ENCODE measurements at regions not wholly inside any gene's neighbourhood (a gene's known extent, or its start where the extent isn't known, plus 50 kb on each side); places are given as distances from the start of the nearest gene placed in this dataset.

GRCh38 chr18:75654851-75655751, 227.6 kb upstream of the SMIM21 start:
- DNase-seq = no peak

GRCh38 chr18:75654386-75654785, 226.9 kb upstream of the SMIM21 start:
- DNase-seq = no peak

DNA sequence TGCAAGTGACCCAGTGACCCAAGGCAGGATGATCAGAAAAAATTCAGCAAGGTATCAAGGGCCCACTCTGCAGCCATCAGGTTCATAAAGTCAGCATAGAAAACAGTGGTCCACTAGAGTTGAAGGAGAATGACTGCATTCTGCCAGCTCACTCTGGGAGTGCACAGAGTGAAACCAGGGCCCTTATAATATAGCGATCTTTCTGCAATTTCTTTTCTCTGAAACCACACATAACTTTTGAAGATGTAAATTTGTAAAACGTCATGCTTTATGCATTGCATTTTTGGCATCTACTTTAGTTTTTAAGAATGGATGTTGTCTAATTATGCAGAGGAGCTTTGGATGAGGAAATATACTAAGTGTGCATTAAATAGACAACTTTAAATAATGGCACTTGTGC, 225.0 kb upstream of the SMIM21 start:
- no peak for DNase-seq

DNA sequence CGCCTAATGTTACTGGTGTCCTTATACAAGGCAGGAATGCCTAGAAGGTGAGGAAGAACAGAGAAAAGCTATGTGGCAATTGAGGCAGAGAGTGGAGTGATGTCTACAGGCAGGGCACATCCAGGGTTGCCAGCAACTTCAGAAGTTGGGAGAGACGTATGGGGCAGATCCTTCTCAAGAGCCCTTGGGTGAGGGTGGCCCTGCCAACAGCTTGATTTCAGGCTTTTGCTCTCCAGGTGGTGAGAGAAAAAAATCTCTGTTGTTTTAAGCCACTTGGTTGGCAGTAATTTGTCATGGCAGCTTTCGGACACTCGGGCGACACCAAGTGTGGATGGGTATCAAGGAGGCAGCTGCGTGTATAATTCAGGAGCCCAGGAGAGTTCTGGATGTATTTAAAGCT, 217.4 kb upstream of the SMIM21 start:
- no peak for DNase-seq

- DNase-seq = no peak
Measured at GRCh38 chr18:75643083-75643482, 215.6 kb upstream of the SMIM21 start.

DNA sequence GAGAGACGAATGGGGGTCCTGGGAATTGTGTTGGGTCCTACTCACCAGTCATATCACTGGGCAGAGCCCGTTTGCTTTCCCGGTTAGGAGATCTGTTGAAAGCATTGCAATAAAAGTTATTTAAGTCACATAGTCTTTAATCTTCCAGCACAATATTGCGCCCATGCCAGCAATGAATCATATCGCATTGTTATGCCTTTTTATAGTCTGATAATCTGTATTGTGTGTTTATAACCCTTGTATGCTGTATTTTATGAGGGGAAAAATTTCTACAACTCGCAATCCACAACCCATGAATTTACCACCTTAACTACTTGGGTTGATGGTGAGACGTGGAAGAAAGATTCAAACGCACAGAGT, 211.9 kb upstream of the SMIM21 start:
- DNase-seq = no peak

GRCh38 chr18:75638776-75639471, 211.4 kb upstream of the SMIM21 start:
- DNase-seq = no peak

DNA sequence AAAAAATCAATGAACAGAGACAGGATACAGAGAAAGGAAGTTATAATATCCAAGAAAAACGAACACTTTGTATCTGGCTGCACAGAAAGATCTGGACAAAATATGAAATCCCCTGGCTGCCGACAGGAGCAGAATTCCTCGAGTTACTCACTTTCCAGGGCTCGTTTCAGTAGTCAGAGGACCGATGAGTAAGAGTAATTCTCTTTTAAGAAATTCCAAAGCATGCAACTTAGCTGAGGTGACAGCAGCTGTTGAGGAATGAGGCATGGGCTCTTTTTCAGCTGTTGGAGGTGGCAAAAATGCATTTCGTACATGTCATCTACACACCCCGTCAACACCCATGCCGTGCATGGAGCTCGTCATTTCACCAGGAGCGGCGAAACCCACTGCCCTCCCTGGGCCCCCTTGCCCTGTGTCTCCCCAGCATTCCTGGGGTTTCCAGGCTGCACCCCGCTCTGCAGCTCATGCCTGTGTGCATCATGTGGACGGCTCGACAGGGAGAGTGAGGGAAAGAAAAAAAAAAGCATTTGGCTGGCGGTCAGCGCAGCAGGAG, 210.8 kb upstream of the SMIM21 start:
- DNase-seq = no peak

- no peak for DNase-seq
Measured at GRCh38 chr18:75635096-75635495, 207.6 kb upstream of the SMIM21 start.

DNA sequence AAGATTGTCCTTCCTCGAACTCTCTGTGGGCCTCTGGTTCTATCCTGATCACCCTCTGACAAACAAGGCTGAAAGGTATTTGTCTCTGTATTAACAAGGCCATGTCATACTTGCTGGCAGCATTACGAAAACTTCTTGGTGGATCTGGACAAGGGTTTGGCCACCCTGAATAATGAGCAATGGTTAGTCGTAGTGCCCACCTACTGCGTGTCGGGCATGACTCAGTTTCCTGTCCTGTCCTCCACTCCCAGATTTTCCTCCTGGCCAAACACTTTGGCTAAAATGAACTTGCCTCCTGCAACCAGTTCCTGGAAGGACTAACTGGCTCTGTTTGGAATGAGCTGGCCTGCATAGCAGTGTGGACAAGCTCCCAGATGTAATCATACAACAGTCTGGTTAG, 198.5 kb upstream of the SMIM21 start:
- DNase-seq = no peak

DNA sequence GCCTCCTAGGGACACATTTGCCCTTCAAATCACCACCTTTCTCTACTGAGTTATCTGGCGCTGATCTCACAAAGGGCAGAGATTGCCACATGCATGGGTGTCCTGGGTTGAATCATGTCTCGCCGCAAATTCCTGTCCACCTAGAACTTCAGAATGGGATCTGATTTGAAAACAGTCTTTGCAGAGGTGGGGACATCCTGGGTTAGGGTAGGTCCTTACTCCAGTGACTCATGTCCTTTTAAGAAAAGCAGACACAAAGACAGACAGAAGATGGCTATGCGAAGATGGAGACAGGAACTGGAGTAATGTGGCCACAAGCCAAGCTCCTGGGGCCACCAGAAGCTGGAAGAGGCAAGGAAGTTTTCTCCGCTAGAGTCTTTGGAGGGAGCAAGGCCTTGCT, 197.4 kb upstream of the SMIM21 start:
- DNase-seq = no peak

DNA sequence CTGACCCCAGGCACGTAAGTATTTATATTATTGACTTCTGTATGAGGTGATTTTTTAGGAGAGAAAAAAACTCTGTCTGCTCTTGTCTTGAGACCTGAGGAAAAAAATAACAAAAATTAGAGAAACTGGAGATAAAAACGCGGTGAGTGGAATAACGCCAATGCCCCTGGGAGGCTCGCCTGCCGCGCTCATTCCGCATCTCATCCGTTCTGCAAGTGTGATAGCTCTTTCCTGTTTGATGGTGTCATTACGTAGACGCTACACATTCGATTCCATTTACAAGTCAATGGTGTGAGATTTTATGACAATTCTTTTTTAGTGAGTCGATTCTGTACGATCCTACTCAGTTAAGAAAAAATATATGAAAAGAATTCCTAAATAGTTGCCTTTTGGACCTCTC, 194.3 kb upstream of the SMIM21 start:
- DNase-seq = no peak

GRCh38 chr18:75618146-75618545, 190.6 kb upstream of the SMIM21 start:
- no peak for DNase-seq

GRCh38 chr18:75612456-75612855, 185.0 kb upstream of the SMIM21 start:
- no peak for DNase-seq

DNA sequence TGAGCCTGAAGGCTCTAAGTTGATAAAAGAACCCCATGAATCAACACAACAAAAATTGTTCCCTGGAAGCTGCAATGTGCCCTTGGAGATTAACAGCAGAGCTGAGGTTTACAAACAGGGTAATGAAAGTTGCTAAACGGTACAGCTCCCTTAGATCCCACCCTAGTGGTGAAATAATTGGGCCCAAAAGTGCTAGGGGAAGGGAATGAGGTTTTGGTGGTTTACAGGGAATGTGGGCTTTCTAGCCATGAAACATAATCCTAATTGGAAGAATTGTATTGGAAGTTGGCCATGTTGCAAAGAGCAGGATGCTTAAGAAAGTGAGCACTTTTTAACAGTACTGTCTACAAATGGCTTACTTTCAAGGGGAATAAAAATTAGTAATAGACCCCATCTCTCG, 180.2 kb upstream of the SMIM21 start:
- DNase-seq = no peak

- DNase-seq = no peak
Measured at GRCh38 chr18:75592527-75592926, 165.0 kb upstream of the SMIM21 start.

DNA sequence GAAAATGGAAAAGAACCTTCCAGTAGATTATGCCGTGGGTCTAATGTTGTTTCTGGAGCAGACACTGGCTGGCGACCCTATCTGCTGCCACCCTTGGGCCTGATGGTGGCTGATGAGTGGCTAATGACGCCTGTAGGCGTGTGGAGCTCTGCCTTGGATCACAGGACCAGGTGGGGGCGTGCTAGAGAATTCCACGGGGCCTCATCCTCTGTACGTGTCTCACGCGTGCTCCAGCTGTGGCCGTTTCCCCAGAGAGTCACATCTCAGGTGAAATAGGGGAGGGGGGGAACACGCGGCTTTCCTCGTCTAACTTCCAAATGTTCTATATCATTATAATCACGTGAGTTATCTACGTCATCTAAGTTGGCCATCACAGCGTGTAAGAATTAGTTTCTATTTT, 160.9 kb upstream of the SMIM21 start:
- no peak for DNase-seq

DNA sequence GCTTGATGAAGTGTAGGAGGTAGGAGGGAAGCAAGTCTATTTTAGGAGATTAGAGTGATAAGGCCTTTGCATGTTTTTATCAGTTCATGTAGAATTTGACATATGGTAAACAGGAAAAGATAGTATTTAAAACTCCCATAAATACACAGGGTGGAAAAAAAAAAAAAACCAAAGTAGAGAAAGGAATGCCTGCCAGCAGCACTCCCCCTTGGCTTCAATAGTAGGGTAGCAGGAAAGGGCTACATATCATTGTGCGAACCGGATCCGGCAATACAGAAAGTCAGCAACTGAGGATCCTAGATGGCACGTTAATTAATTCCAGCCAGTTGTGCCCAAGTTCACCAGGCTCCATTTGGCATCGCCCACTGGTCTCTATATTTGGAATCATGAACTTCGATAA, 159.6 kb upstream of the SMIM21 start:
- no peak for DNase-seq

DNA sequence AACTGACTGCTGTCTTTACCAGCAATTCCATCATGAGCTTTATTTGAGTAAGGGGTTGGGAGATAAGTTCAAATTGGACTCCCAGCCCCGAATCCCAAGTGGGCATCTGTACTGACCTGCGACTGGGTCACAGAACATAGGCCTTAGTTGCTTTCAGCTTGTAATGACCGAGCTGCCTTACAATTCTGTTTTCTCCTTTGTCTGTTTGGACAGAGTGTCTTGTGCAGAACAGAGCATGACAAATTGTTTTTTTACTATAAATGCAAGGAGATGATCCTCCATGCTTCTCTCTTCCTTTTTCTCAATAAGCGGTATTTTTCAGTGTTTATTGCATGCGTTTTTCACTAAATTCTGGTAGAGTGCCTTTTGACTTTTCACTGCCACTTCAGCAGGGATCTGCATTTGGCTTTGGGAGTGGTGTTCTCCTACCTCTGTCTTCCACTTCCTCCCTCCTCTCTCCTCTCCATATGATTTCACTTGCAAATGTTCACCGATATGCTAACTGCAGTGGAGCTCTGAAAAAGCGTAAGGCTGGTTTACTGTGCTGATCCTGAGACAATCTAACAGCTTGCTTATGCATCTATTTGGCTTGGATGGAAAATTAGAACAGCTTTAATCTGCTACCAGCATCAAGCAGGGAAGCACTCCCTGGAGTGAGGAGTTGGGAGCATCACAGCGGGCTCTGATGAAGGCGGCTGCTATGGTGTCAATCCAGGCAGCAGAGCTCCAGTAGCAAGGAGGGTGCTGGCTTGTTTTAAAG, 158.8 kb upstream of the SMIM21 start:
- no peak for DNase-seq

GRCh38 chr18:75582940-75583339, 155.4 kb upstream of the SMIM21 start:
- no peak for DNase-seq

DNA sequence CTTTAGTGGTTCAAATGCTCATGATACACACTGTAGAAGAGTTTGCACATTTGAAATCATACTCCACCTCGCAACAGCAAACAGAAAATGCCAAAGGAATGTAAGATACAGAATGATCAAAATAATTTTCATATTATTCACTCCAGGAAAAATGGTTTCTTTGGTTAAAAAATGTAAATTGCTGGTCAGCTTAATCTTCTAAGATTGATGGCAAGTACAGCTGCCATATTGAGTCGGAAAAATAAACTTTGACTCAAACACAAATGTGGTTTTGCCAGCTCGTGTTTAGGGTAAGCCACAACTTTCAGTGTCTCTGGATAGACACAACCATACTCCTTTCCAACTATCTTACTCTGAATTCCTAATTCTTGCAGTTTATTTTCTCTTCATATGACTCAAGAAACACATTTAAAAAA, 154.9 kb upstream of the SMIM21 start:
- DNase-seq = no peak

- no peak for DNase-seq
Measured at GRCh38 chr18:75581336-75582131, 154.0 kb upstream of the SMIM21 start.

DNA sequence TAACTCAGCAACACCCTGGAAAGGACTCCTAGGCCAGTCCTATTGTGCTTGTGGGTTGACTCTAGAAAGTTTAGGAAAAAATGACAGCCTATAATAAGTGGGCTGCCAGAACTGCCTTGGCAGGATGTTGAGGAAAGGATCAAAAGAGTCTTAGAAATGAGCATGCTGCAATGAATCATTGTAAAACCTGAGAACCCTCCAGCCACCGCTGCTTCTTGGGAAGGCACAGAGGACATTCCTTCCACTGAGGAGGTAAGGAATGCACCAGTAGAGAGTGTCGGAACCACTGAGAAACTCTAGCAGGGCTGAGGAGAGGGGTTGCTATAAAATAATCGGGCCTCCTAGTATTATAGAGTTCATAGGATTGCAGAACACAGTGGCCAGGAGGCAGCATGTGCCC, 146.7 kb upstream of the SMIM21 start:
- no peak for DNase-seq

Data from stimulated activated CD4-positive, alpha-beta T cell treated with anti-CD3 and anti-CD28 coated beads, Interleukin-4, amount 100 ng/mL, for 1 hour (primary cell).